HG03139 (cell line): ENCODE measurements at regions not wholly inside any gene's neighbourhood (a gene's known extent, or its start where the extent isn't known, plus 50 kb on each side); places are given as distances from the start of the nearest gene placed in this dataset.

ENCODE experiments used
- ATAC-seq: cut with Tn5 transposase; IDR thresholded peaks from one replicate; pipeline ENCODE4 v1.9.1; 2021; ENCODE audit not compliant: unreplicated experiment

- ATAC-seq, result no peak
Observed at GRCh38 chr1:221184131-221184794, 305.0 kb downstream of the HLX start.

GRCh38 chr1:221187174-221187573, 307.9 kb downstream of the HLX start:
- ATAC-seq, result no peak

GRCh38 chr1:221188458-221188857, 309.2 kb downstream of the HLX start:
- ATAC-seq, result no peak

- ATAC-seq, result no peak
Observed at GRCh38 chr1:221190249-221190648, 311.0 kb downstream of the HLX start.

GRCh38 chr1:221192055-221192454, 312.8 kb downstream of the HLX start:
- no peak for ATAC-seq

GRCh38 chr1:221200464-221200863, 321.2 kb downstream of the HLX start:
- no peak for ATAC-seq

GRCh38 chr1:221201773-221202172, 322.5 kb downstream of the HLX start:
- ATAC-seq, result no peak

GRCh38 chr1:221203224-221204054, 324.2 kb downstream of the HLX start:
- ATAC-seq, result peak; percentile 82

- ATAC-seq, result no peak
Observed at GRCh38 chr1:221204055-221204833, 325.0 kb downstream of the HLX start.

GRCh38 chr1:221206076-221206475, 326.8 kb downstream of the HLX start:
- no peak for ATAC-seq

- ATAC-seq, result no peak
Observed at GRCh38 chr1:221212926-221213325, 333.7 kb downstream of the HLX start.

GRCh38 chr1:221217029-221217428, 337.8 kb downstream of the HLX start:
- ATAC-seq, result no peak

- ATAC-seq, result no peak
Observed at GRCh38 chr1:221223281-221223680, 344.0 kb downstream of the HLX start.

- no peak for ATAC-seq
Observed at GRCh38 chr1:221227460-221227859, 348.2 kb downstream of the HLX start.

GRCh38 chr1:221227872-221228337, 348.7 kb downstream of the HLX start:
- no peak for ATAC-seq

GRCh38 chr1:221228594-221228993, 349.4 kb downstream of the HLX start:
- ATAC-seq, result no peak

- ATAC-seq, result no peak
Observed at GRCh38 chr1:221230605-221231004, 351.4 kb downstream of the HLX start.

- ATAC-seq, result no peak
Observed at GRCh38 chr1:221234791-221235190, 355.5 kb downstream of the HLX start.

GRCh38 chr1:221237587-221237986, 358.3 kb downstream of the HLX start:
- no peak for ATAC-seq

GRCh38 chr1:221239181-221239580, 359.9 kb downstream of the HLX start:
- no peak for ATAC-seq

GRCh38 chr1:221239792-221240191, 360.5 kb downstream of the HLX start:
- ATAC-seq, result no peak

GRCh38 chr1:221240690-221241089, 361.4 kb downstream of the HLX start:
- no peak for ATAC-seq
